HG02571 (cell line): ENCODE measurements at regions not wholly inside any gene's neighbourhood (a gene's known extent, or its start where the extent isn't known, plus 50 kb on each side); places are given as distances from the start of the nearest gene placed in this dataset.

ENCODE experiments used
- ATAC-seq: cut with Tn5 transposase; IDR thresholded peaks from one replicate; pipeline ENCODE4 v1.9.1; 2021; ENCODE audit warnings: mild to moderate bottlenecking, moderate library complexity; ENCODE audit not compliant: unreplicated experiment

DNA sequence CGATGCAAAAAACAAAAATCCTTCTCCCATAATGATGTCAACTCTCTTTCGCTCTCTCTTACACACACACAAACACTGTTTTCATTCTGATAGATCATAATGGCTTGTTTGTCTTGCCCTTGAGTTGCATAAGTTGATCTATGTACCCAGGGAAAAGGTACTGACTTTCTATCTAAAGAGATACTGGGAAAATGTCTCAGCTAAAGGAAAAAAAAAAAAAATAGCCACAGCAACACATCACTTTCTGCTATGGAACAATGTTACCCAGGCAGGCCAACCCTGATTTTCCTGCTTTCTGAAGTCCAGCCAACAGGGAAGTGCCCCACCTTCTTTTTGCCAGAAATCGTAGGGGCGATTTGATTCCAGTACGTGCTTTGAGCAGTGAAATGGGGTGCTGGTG, 212.6 kb upstream of the ACTBL2 start:
- no peak for ATAC-seq

DNA sequence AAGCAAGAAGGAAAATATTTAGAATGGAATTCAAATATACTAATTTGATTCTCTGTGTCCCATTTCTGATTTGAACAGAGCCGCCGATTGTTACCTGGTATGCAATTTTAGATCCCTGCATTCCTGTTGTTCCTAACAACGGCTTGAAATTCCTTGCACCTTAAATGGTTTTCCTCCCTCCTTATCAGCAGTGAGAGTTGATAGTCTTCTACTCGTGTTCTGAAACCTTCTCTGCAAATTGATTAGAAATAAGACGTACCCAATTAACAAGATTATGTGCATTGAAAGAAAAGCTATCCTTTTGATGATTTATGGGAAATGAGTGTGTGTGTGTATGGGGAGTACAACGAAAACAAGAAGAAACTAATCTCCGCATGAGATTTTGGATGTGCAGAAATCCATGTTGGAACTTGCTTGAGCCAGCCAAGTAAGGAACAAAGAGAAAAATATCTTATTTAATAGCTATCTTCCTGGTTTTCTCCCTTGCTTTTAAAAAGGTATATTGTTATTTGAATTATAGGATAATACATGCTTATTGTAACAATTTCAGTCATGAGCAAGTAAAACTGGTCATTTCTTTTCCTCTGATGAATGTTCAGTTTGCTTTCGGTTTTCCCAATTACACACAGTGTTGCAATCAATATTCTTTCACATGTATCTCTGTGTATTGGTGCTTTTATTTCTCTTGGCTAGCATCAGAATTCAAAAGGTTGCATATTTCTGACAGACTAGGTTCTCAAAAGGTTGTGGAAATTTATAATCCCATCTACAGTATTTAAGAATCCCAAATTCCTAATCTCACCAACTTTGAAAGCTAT, 211.1 kb upstream of the ACTBL2 start:
- ATAC-seq, result no peak

GRCh38 chr5:57692582-57693487, 210.2 kb upstream of the ACTBL2 start:
- no peak for ATAC-seq

GRCh38 chr5:57690724-57691123, 208.1 kb upstream of the ACTBL2 start:
- no peak for ATAC-seq

- no peak for ATAC-seq
These were observed 205.0 kb upstream of the ACTBL2 start for GRCh38 chr5:57687596-57687995.

GRCh38 chr5:57685516-57686255, 203.1 kb upstream of the ACTBL2 start:
- ATAC-seq, result no peak

DNA sequence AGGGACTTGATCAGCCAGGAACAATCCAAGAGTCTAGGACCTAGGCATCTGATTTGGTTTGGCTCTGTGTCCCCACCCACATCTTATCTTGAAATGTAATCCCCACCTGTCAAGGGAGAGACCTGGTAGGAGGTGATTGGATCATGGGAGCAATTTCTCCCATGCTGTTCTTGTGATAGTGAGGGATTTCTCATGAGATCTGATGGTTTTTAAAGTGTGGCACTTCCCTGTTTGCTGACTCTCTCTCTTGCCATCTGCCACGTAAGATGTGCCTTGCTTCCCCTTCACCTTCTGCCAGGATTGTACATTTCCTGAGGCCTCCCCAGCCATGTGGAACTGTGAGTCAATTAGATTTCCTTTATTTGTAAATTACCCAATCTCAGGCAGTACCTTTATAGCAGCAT, 201.7 kb upstream of the ACTBL2 start:
- ATAC-seq, result no peak

GRCh38 chr5:57683036-57683630, 200.5 kb upstream of the ACTBL2 start:
- no peak for ATAC-seq

- no peak for ATAC-seq
These were observed 199.3 kb upstream of the ACTBL2 start for GRCh38 chr5:57681942-57682341.

GRCh38 chr5:57680686-57681085, 198.1 kb upstream of the ACTBL2 start:
- ATAC-seq, result no peak

- ATAC-seq, result no peak
These were observed 194.6 kb upstream of the ACTBL2 start for GRCh38 chr5:57677235-57677634.

DNA sequence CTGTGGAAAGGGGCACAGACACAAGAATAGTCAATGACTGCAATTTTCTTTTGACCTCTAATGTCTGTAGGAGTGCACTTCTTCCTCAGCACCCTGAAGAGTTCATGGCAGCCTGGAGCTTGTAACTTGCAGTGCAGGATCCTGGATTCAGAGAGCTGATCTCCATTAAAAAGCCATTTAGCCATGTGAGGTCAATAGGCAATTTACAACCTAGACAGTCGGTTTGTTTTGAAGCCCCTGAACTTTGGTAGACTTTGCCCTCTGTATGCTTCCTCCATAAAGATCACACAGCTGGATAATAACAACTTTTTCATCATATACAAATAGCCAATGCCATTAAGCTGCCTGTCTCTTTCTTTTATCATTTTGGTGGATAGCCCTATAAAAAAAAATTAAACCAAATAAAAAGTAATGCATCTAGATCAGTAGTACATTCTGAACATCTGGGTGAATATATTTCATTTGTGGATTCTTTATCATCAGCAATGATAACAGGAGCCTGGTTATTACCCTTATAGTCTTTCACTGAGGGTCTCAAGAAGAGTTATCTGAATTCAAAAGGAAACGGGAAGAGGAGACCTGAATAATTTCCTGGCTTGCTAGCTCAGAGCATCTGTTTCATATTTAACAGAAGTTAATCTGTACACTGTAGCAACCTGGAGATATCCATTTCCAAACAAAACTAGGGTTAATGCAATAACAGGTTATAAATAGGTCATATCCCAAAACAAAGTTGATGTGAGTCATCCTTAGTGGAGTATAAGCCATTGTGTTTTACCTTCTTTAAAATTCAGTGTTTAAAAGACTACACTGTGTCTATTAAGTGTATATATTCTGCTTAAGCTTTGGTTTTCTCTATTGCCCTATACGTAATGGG, 193.8 kb upstream of the ACTBL2 start:
- ATAC-seq, result no peak

- ATAC-seq, result no peak
These were observed 192.6 kb upstream of the ACTBL2 start for GRCh38 chr5:57675236-57675635.

- ATAC-seq, result no peak
These were observed 188.8 kb upstream of the ACTBL2 start for GRCh38 chr5:57671371-57671770.

DNA sequence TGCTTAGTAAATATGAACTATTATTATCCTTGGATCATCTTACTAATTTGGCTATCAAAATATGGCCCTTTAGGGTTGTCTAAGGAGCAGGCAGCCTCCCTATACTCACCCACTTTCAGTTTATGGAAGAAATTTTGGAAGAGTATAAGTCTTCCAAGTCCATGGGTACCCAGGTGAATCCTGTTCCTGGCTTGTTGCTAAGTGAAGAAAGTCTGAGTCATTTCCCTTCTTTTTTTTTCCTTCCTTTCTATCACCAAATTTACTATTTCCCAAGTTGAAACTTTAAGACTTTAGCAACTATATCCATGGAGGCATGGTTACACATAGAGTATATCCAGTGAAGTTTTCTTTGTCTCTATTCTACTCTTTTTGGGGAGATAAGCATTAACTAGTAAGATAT, 184.0 kb upstream of the ACTBL2 start:
- no peak for ATAC-seq

DNA sequence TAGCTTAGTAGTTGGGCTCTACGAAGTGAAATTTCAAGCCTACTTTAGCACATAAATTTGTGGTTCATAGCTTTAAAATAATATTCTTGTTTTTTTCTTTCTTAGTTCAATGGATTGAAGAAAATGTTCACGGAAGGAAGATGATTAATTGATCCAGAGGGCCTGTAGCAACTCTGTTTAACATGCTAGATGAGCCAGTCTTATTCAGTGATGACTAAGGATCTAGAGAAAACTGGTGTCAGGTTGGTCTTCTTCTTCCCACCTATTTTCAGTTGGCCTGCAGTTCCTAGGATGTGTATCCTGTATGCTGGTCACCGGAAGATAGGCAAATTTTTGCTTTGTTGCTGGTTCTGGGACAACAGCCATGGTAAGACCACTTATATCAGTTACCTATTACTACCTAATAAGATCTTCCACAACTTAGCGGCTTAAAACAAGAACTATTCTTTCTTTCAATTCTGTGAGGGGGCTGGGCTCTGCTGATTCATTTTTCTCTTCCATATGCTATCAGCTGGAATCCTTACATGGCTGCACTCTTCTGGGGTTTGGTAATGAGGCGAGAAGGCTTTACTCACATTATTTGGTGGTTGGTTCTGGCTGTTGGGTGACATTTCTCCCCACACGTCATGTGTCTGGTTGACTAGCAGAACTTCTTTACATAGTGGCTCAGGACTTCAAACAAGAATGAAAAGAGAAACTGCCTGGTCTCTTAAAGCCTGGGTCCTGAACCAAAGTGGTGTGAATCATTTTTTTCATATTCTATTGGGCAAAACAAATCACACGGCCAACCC, 182.7 kb upstream of the ACTBL2 start:
- no peak for ATAC-seq

GRCh38 chr5:57664700-57665099, 182.1 kb upstream of the ACTBL2 start:
- ATAC-seq, result no peak

DNA sequence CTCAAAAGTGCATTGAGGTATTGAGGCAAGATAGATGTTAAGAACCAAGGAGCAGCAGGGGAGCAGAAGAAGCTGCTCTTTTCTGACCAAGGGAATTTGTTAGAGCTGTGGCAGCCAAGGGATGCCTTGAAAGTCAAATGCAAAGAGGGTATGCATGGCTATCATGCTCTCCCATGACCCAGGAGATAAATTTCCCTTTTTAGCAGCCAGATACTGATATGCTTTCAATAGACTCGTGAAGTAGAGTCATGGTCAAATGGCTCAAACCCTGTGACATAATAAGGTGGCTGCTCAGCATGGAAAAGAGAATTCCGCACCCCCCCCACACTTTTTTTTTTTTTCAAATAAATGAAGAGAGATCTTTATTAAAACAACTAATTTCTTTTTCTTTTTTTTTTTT, 180.9 kb upstream of the ACTBL2 start:
- no peak for ATAC-seq

DNA sequence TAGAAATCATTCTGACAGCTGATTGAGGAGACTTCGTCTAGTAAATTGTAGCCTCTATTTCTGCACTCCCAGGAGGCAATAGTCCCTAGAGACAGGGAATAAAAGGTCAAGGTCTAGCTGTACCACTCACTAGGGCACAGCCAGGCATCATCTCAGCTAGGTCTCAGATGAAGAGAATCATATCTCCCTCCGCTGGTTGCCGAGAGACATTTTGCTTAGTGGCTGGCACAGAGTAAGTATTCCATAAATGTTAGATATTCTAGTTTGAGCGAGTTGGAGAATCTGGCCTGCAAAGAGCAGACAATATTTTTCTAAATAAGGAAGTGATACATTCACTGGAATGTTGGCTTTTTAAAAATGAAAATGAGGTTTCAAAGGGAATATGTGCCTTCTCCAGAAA, 180.4 kb upstream of the ACTBL2 start:
- ATAC-seq, result no peak
